Lung (tissue), 11 donors: ENCODE measurements at regions not wholly inside any gene's neighbourhood (a gene's known extent, or its start where the extent isn't known, plus 50 kb on each side); places are given as distances from the start of the nearest gene placed in this dataset.
A peak's percentile ranks its signal among the peaks of the same experiment; 100 is the strongest.

Source experiments
- ATAC-seq: fragments of 200-7000 bp; cut with Tn5 transposase; one replicate; pipeline ENCODE4 v1.9.1; 2020; ENCODE audit warnings: moderate number of reproducible peaks; ENCODE audit not compliant: insufficient read depth, low FRiP score
- DNase-seq, 3 donors: peaks; one replicate each; pipeline ENCODE4 v3.0.0-alpha.2; 2013 to 2017
- H3K27ac ChIP-seq, 2 donors: one replicate each; pipeline ENCODE4 v1.5.1; 2013; ENCODE audit warnings: mild to moderate bottlenecking in 2 of 2, moderate library complexity in 2 of 2, control low read depth in 1 of 2, inconsistent platforms in 1 of 2, low read depth in 1 of 2, low read length in 1 of 2
- H3K27me3 ChIP-seq, 3 donors: one replicate each; pipeline ENCODE4 v1.5.1; 2013; ENCODE audit warnings: low read length in 2 of 3; ENCODE audit not compliant: control insufficient read depth in 3 of 3, insufficient read depth in 3 of 3
- H3K36me3 ChIP-seq, 4 donors: one replicate each; pipeline ENCODE4 v1.5.1; 2013; ENCODE audit warnings: low read length in 4 of 4, mild to moderate bottlenecking in 1 of 4, moderate library complexity in 1 of 4; ENCODE audit not compliant: control insufficient read depth in 4 of 4, insufficient read depth in 4 of 4
- H3K4me1 ChIP-seq, 5 donors: one replicate each; pipeline ENCODE4 v1.5.1; 2013; ENCODE audit warnings: low read length in 5 of 5, mild to moderate bottlenecking in 2 of 5, moderate library complexity in 1 of 5; ENCODE audit not compliant: control insufficient read depth in 5 of 5, insufficient read depth in 5 of 5
- H3K4me3 ChIP-seq: one replicate; pipeline ENCODE4 v1.5.1; 2013; ENCODE audit warnings: mild to moderate bottlenecking, control low read depth, moderate library complexity
- H3K9ac ChIP-seq, 2 donors: one replicate each; pipeline ENCODE4 v1.5.1; 2013; ENCODE audit warnings: low read length in 2 of 2, control low read depth in 1 of 2; ENCODE audit not compliant: insufficient read depth in 1 of 2
- H3K9me3 ChIP-seq, 4 donors: one replicate each; pipeline ENCODE4 v1.5.1; 2013; ENCODE audit warnings: low read length in 3 of 4, mild to moderate bottlenecking in 1 of 4, moderate library complexity in 1 of 4; ENCODE audit not compliant: control insufficient read depth in 4 of 4, insufficient read depth in 3 of 4
- WGBS, 2 donors: extraction: QIAGEN DNeasy Blood & Tissue Kit; methylation state at CpG; one replicate each; pipeline ENCODE4 v1.1.7; 2013; 5-methylcytosine and 5-hydroxymethylcytosine counted together
- TF ChIP-seq, protein P1 (sequence below): IDR thresholded peaks from 2 replicates; pipeline ENCODE4 v1.5.1; 2012; ENCODE audit warnings: mild to moderate bottlenecking; ENCODE audit errors: control extremely low read depth, extremely low read depth
- donor health status: control.
- donor health status: control.
- donor health status: Bipolar disorder and iron deficiency.
- donor health status: healthy.
- donor health status: DM: yes; HTN: yes; CAD: no.

GRCh38 chr12:61798778-61799177, 461.4 kb upstream of the USP15 start:
- no peak for ATAC-seq
- peak in 2 of 3 donors; percentile 28 to 38 for DNase-seq
- H3K27me3 ChIP-seq = no peaks in the 10 kb centered on the region
- H3K36me3 ChIP-seq = no peaks in the 10 kb centered on the region
- H3K9ac ChIP-seq = no peak overlapping the region
- no peak overlapping the region for H3K27ac ChIP-seq
- peaks cover 0 to 2% (median 0%) of the 10 kb centered on the region in 5 donors for H3K4me1 ChIP-seq
- H3K4me3 ChIP-seq = no peak overlapping the region
- H3K9me3 ChIP-seq = peaks cover 0 to 2% (median 0%) of the 10 kb centered on the region in 4 donors
- TF ChIP-seq, protein P1, sequence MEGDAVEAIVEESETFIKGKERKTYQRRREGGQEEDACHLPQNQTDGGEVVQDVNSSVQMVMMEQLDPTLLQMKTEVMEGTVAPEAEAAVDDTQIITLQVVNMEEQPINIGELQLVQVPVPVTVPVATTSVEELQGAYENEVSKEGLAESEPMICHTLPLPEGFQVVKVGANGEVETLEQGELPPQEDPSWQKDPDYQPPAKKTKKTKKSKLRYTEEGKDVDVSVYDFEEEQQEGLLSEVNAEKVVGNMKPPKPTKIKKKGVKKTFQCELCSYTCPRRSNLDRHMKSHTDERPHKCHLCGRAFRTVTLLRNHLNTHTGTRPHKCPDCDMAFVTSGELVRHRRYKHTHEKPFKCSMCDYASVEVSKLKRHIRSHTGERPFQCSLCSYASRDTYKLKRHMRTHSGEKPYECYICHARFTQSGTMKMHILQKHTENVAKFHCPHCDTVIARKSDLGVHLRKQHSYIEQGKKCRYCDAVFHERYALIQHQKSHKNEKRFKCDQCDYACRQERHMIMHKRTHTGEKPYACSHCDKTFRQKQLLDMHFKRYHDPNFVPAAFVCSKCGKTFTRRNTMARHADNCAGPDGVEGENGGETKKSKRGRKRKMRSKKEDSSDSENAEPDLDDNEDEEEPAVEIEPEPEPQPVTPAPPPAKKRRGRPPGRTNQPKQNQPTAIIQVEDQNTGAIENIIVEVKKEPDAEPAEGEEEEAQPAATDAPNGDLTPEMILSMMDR = no peak

DNA sequence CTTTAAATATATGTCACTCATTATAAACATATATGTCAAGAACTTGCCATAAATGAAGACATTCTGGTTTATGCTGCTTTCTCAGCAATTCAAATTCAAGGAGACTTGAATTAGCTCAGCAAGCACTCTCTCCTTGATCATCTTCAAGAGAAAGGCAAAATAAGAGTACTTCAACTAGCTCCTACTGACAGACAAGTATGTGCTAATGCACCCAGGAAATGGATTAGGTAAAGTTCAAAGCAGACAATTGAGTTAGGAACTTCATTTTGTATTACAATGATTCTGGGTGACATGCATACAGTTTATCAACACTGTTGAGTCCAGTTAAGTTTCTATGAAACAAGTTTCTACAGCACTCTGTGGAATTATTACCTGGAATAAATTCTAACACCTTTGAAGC, 455.9 kb upstream of the USP15 start:
- TF ChIP-seq, protein P1 = no peak
- H3K9ac ChIP-seq = no peak overlapping the region
- no peak overlapping the region for H3K27ac ChIP-seq
- H3K4me3 ChIP-seq = no peak overlapping the region
- DNase-seq = no peak
- peaks cover 0 to 6% (median 2%) of the 10 kb centered on the region in 4 donors for H3K9me3 ChIP-seq
- H3K4me1 ChIP-seq = peaks cover 0 to under 1% (median 0%) of the 10 kb centered on the region in 5 donors
- no peaks in the 10 kb centered on the region for H3K36me3 ChIP-seq
- H3K27me3 ChIP-seq = no peaks in the 10 kb centered on the region
- ATAC-seq = no peak

DNA sequence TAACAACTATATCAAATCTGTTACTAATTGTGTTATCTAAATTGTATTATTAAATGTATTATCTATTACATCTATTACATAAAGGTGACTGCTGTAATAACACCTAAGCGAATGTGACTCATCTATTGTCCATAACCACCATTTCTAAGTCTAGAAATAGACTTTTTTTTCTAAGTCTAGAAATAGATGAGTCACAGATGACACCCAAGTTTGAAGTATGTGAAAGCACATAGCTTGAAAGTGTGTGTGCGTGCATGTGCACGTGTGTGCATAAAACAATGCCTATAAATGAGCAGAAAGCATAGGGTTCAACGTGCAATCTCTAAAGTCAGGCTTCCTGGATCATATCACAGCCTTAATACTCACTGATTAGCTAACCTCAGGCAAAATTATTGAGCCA, 451.3 kb upstream of the USP15 start:
- ATAC-seq (no peak), DNase-seq (no peak)
- Histone ChIP-seq H3K9me3 (peaks cover 0 to 7% (median 2%) of the 10 kb centered on the region in 4 donors), H3K4me1 (no peaks in the 10 kb centered on the region), H3K4me3 (no peak overlapping the region), H3K9ac (no peak overlapping the region), H3K36me3 (no peaks in the 10 kb centered on the region), H3K27ac (no peak overlapping the region), H3K27me3 (no peaks in the 10 kb centered on the region)
- 91 to 93% methylated on average over 4 of the region's 4 CpGs for WGBS, 2 donors
- TF ChIP-seq, protein P1 = no peak

DNA sequence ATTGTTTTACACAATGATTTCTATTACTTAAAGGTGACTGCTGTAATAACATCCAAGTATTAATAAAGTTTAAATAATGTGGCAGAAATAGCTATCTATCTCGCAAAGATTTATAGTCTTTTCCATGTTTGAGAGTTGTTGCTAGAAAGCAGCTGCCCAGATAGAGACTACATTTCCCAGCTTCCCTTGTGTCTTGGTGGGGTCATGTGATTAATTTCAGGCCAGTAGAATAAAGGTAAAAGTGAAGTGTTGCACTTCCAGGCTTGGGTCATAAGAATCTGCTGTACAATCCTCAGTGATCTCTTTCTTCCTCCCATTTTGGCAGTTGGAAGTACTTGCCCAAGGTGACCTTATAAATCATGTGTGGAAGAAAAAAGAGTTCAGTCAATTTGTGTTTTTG, 449.7 kb upstream of the USP15 start:
- H3K9ac ChIP-seq = no peak overlapping the region
- WGBS, 2 donors = 85 to 95% methylated on average over 1 of the region's 1 CpG
- no peak overlapping the region for H3K27ac ChIP-seq
- ATAC-seq (no peak), DNase-seq (no peak)
- no peak overlapping the region for H3K4me3 ChIP-seq
- peaks cover 0 to 10% (median 2%) of the 10 kb centered on the region in 4 donors for H3K9me3 ChIP-seq
- no peaks in the 10 kb centered on the region for H3K4me1 ChIP-seq
- TF ChIP-seq, protein P1 = no peak
- H3K27me3 ChIP-seq = no peaks in the 10 kb centered on the region
- no peaks in the 10 kb centered on the region for H3K36me3 ChIP-seq
